HG02840 (cell line): ENCODE measurements at regions not wholly inside any gene's neighbourhood (a gene's known extent, or its start where the extent isn't known, plus 50 kb on each side); places are given as distances from the start of the nearest gene placed in this dataset.

Experiments
- ATAC-seq: cut with Tn5 transposase; IDR thresholded peaks from one replicate; pipeline ENCODE4 v1.9.1; 2021; ENCODE audit warnings: mild to moderate bottlenecking, moderate library complexity, moderate number of reproducible peaks; ENCODE audit not compliant: unreplicated experiment, low FRiP score

DNA sequence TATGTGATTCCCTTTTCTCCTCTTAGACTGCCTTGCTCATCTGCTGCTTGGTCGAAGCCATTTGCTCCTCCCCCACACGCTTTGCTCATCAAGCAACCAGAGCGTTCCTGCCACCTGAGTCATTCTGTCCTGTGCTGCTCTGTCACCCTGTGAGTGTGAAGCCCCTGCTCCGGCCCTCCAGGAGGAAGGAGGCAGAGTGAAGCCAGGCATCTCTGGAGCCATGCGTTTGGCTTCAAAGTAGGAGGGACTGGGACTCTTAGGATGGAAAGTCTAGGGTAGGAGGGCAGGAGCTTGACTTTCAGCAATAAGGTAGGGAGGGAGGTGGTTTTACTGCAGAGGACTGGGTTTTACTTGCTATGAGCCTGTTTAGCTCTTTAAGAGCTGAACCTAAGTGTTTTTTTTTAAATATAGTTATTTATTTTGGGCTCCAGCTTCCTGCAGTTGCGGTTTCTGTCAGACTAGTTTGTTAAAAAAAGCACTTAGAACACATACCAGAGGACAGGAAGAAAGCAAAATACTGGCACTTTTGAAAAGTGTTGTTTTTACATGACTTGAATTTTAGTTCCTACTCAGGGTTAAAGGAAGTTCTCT lies 63.6 kb downstream of the SPINK2 start:
- ATAC-seq: peak; percentile 96

DNA sequence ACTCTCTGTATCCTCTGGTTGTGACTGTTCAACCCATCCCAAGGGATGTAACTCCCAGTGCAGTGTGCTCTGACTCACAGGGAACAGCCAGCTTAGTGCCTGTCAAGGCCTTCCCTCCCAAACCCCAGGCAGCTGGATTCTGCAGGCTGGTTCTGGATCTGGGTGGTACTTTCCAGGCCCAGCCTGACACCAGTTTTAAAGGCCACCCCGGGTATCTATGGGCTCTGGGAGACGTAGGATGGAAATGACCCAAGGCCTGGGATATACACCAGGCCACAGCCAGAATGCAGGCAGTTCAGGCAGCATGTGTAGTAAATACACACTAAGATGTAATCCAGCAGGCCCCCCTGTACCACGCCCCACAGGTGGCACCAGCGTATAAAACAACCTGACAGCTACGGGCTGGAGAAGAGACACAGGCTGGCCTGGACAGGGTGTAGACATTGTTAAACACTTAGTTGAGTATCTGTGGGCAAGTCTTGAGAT lies 64.2 kb downstream of the SPINK2 start:
- ATAC-seq: peak; percentile 43

DNA sequence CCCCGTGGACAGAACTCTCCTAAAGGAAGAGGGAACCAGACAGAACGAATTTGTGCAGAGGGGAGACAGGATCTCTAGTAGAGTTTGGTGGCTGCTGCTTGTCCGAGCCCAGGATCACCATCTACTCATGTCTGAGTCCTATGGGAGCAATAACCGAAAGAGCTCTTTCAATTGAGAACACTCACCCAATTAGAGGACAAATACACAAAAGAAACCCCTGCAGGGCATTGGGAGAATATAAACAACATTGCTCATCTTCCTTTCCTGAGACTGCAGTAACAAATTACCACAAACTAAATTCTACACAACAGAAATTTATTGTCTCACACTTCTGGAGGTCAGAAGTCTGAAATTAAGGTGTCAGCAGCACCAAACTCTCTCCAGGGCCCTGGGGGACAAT lies 65.6 kb downstream of the SPINK2 start:
- no peak for ATAC-seq

DNA sequence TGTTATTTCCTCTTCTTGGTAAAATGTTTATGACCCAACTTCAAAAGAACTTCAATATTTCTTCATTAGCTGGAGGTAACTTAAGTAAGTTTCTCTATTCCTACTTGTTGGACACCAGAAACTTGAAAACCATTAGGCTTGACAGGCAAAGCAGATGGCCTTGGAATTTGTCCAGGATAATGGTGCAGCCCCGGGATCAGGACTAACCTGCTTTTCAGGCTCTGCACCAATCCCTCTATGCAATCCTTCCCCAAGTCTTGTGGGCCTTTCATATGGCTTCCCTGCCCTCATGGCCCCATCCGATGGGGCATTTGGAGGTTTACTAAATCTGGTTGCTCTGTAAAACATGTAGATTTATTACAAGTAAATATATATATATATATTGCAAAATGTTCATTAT lies 68.5 kb downstream of the SPINK2 start:
- ATAC-seq: no peak

DNA sequence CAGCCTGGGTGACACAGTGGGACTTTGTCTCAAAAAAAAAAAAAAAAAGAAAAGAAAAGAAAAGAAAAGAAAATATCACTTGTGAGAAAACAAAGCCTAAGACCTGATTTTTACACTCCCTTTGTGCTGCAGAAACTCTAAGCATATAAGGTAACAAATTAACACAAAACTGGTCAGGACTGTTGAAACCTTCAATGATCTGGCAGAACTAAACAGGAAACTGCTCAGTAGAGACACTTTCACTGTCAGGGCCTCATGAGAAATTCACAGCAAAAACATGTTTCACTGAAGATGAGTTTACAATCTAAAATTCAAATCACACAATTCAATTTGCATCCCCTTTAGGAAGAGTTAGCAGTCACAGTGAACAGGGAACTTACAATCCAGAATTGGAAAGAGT lies 69.1 kb upstream of the HOPX start:
- no peak for ATAC-seq

DNA sequence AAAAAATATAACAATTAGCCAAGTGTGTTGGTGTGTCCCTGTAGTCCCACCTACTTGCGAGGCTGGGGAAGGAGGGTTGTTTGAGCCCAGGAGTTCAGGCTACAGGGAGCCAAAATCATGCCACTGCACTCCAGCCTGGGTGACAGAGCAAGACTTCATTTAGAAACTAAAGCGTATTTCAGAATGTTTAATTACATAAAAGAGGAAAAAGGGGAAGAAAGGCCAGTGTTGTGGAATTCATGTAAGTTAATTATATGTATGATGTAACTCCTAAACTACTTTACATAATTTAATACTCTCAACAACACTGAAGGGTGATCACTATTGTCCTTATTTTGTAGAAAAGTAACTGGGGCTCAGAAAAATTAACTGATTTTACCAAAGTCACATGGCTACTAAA lies 67.2 kb upstream of the HOPX start:
- ATAC-seq: no peak

DNA sequence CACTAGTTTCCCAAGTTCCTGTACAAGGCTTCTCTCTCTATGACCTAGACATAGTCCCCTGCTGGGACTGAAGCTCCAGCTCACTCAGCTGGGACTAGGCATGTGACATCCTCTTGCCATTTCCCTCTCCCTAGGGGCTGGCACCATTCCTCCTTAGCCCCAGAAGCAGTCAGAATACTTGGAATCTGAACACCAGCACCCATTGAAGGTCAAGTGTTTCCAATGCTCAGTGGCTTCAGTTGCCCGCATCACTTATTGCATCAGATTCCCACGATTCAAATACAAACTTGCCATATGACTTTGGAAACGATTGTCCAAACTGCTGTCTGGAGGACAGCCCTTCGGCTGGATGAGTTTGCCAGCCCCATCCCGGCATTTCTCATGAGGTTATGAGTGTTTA lies 65.5 kb upstream of the HOPX start:
- ATAC-seq: no peak

DNA sequence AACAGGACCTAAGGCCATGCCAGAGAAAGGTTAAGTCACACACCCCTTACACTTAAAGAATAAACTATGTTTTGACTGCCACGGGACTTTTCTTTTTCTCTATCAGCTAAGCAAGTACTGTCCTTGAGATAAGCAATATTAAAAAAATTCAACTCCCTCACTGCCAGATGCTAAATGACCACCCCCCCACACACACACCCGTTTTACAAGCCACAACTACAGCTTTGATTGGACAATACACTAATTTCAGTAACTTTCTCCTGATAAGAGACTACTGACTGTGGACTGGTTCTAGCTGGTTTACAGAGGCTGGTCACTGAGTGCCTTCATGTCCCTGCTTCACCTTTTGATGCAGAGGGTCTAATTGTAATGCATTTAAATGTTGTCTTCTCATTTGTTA lies 63.9 kb upstream of the HOPX start:
- no peak for ATAC-seq

DNA sequence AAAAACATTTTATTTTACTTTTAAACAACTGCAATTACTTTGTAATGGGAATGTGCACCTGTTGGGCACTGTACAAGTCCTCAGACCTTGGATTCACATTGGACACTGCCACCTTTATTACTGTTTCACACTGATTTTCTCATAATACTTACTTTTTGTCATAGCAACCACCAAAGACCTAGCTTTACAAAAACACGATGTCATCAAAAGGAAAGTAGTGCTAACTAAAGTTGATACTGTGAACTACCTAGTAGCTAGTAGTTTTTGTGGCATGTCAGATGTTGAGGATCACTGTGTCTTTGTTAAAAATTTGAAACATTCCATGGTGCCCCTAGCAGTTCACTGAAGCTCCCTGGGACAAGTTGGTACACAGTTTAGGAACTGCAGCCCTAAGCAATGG lies 62.9 kb upstream of the HOPX start:
- no peak for ATAC-seq

DNA sequence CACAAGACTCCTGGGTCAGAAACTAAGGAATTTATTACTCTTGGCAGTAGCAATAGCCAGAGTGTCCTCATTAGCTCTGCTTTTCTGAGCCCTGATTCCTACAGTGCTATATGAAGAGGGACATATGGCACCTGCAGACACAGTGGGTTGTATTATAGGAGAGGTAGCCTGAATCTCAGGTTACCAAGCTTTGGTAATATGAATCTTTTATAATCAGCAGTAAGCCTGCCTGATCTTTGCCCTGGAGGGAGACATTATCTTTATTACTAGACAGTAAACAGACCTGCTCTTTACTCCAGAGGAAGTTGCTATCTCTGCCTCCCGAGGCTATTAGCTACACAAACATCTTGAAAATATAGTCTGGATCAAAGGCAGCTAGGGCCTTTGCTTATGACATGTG lies 62.5 kb upstream of the HOPX start:
- no peak for ATAC-seq

DNA sequence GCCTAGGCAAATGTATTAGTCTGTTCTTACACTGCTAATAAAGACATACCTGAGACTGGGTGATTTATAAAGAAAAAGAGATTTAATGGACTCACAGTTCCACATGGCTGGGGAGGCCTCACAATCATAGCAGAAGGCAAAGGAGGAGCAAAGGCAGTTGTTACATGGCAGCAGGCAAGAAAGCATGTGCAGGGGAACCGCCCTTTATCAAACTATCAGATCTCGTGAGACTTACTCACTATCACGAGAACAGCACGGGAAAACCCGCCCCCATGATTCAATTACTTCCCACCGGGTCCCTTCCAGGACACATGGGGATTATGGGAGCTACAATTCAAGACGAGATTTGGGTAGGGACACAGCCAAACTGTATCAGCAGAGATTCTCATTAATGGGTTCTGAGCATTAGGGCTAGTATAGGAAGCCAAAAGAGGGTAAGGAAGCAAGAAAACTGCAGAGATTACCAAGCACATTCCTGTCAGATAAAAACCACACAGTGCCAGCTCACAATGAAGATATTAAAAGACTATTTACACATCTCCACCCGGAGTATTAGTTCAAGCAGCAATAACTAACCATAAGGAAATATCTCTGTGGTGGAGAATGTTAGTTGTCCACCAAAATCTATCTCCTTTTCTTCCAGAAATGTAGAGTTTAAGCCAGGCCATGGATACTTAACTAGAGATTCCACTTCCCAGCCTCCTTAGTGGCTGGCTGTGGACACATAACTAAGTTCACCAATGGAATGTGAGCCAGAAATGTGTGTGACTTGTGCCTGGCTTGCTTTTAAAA lies 61.2 kb upstream of the HOPX start:
- no peak for ATAC-seq

DNA sequence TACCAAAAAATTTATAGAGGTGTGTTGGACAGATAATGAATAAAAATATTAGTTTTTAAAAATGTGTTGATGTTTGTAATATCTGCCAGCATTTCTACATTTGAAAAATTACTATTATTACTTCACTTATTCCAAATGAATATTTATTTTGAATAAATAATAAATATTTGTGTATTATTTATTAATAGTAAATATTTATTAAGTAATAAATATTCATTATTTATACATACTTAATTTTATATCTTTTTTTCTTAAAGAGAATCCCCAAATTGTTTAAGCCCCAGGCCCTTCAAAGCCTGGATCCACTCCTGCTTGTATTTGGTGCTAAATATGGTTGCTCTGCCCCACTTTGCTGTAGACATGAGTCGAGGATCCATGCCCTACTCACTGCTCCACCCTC lies 60.5 kb upstream of the HOPX start:
- no peak for ATAC-seq

DNA sequence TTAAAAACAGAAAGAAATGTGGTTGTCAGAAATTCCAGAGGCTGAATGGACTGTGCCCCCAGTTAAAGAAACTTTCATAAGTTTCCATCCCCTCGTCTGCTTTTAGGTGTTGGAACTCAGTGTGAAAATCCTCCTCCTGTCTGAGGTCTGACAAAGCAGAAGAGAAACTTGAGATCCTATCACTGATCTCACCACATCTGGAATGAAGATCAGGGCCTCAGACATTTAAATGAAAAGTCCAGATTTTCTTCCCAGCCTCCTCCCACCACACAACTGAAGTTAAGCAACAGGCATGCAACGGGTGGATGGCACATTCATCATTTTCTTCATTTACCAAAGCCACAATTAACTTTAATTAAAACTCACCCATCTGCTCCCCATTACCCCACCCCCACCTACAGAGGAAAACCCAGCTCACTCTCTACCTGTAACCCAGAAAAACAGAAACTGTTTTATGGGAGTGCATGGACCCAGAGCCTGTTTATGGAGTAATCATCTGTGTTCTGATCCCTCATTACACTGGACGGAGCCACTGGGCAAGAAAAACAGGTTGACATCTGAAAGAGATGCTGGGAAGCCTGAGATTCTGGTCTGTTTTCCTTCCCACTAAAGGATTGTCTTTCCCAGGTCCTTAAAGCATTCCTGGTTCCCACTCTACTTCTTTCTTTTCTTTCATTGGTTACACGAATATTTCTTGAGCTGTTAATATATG lies 58.1 kb upstream of the HOPX start:
- ATAC-seq: no peak

DNA sequence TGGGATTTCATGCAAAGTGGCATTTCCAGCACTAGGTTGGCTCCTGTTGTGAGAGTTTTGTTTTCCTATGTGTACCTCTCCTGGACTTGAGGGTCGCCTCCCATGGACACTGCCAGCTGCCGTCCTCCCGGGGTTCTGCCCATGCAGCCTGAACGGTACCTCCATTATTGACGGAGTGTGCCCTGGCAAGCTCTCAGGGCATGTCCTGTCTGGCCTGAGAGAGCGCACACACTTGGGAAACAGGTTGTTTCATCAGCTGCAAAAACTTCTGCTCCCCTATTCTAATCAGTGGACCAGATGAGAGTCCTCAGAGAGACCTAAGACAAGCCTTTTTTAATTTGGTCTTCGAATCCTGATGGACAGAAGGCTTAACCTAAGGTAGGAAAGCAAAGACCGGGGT lies 56.6 kb upstream of the HOPX start:
- no peak for ATAC-seq

DNA sequence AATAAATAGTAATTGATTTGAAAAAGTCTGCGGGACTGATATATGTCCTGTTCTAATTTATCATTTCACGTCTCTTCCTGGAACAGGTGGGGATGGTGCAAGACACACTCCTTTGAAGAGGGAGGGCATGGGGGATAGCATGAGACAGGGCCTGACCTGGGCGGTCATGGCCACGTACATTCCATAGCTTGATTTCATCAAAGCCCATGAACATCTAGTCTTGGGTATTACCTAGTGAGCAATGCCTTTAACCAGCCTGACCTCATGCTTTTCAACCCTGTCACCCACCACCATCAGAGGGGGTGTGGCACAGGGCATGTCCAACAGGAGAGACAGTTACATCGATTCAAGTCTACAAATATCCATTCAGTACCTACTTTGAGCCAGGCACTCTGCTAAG lies 52.3 kb upstream of the HOPX start:
- no peak for ATAC-seq

DNA sequence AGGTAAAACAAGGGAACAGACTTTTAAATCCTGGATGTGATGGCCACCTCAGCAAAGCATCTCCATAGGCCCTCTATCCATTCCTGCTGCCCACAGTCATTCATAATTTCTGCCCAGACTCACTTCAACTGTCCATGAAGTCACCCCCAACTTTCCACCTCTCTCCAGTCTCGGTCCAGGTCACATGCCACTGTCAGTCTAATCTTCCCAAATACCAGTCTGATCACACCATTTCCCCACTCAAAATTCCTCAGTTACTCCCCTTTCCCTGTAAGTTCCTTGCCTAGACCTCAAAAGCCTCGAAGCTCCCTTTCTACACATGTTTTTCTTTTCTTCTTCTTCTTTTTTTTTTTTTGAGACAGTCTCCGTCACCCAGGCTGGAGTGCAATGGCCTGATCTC lies 51.2 kb upstream of the HOPX start:
- ATAC-seq: no peak

DNA sequence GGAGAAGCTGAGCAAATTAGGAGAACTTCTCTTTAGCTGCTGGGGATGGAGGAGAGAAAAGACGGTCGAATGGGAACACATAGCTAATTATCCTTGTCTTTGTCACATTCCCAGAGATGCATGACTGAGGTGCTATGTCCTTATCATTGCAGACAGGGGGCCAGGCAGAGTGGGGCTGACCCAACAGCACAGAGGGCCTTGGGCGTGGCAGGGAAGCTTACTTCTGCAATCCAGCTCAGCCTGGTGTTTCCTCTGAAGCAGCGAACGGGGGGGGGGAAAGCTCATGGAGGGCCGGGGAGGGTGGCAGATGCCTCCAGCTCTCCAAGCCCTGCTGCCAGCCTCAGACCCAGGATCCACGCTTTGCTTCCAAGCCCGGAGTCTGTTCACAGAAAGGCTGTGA lies 50.8 kb upstream of the HOPX start:
- no peak for ATAC-seq
